Right atrium auricular region (tissue), 2 donors: ENCODE measurements at regions not wholly inside any gene's neighbourhood (a gene's known extent, or its start where the extent isn't known, plus 50 kb on each side); places are given as distances from the start of the nearest gene placed in this dataset.

Source experiments
- DNase-seq: peaks from one replicate; pipeline ENCODE4 v3.0.0-alpha.2; 2019; ENCODE audit warnings: low spot score
- H3K27ac ChIP-seq, 2 donors: fragments of 200-600 bp; sonication (generic); 1 replicate in 1 of 2; 2 replicates in 1 of 2; pipeline ENCODE4 v1.5.1; 2016 to 2019
- H3K27me3 ChIP-seq, 2 donors: fragments of 200-600 bp; sonication (generic); one replicate each; pipeline versions ENCODE4 v1.5.1 to v1.6.0; 2017 to 2019
- H3K36me3 ChIP-seq: fragments of 200-600 bp; sonication (generic); one replicate; pipeline ENCODE4 v1.5.1; 2016
- H3K4me1 ChIP-seq, 2 donors: fragments of 200-600 bp; sonication (generic); one replicate each; pipeline versions ENCODE4 v1.5.1 to v1.6.0; 2017 to 2019
- H3K4me3 ChIP-seq, 2 donors: fragments of 200-600 bp; sonication (generic); 1 replicate in 1 of 2; 2 replicates in 1 of 2; pipeline ENCODE4 v1.5.1; 2017 to 2019; ENCODE audit warnings: mild to moderate bottlenecking in 1 of 2, moderate library complexity in 1 of 2
- H3K9me3 ChIP-seq, 2 donors: fragments of 200-600 bp; sonication (generic); one replicate each; pipeline ENCODE4 v1.5.1; 2019
- TF ChIP-seq, protein P1 (sequence below), 2 donors: fragments of 200-600 bp; sonication (generic); IDR thresholded peaks; one replicate each; pipeline ENCODE4 v1.5.1; 2019; ENCODE audit warnings: antibody characterized with exemption in 2 of 2

GRCh38 chr10:16227674-16228073, 209.1 kb upstream of the PTER start:
- H3K27ac ChIP-seq = no peak overlapping the region
- H3K36me3 ChIP-seq = no peaks in the 10 kb centered on the region
- no peak for DNase-seq
- peaks cover 0 to 19% of the 10 kb centered on the region in 2 donors for H3K9me3 ChIP-seq
- TF ChIP-seq, protein P1, sequence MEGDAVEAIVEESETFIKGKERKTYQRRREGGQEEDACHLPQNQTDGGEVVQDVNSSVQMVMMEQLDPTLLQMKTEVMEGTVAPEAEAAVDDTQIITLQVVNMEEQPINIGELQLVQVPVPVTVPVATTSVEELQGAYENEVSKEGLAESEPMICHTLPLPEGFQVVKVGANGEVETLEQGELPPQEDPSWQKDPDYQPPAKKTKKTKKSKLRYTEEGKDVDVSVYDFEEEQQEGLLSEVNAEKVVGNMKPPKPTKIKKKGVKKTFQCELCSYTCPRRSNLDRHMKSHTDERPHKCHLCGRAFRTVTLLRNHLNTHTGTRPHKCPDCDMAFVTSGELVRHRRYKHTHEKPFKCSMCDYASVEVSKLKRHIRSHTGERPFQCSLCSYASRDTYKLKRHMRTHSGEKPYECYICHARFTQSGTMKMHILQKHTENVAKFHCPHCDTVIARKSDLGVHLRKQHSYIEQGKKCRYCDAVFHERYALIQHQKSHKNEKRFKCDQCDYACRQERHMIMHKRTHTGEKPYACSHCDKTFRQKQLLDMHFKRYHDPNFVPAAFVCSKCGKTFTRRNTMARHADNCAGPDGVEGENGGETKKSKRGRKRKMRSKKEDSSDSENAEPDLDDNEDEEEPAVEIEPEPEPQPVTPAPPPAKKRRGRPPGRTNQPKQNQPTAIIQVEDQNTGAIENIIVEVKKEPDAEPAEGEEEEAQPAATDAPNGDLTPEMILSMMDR (IDR thresholded peaks at IDR 0.05) = no peak
- no peak overlapping the region for H3K4me3 ChIP-seq
- H3K4me1 ChIP-seq = no peaks in the 10 kb centered on the region
- no peaks in the 10 kb centered on the region for H3K27me3 ChIP-seq

GRCh38 chr10:16231176-16231575, 205.6 kb upstream of the PTER start:
- TF ChIP-seq, protein P1 (IDR thresholded peaks at IDR 0.05) = no peak
- Histone ChIP-seq H3K4me3 (no peak overlapping the region), H3K9me3 (peaks cover 0 to 6% of the 10 kb centered on the region in 2 donors)

GRCh38 chr10:16231734-16232435, 204.9 kb upstream of the PTER start:
- no peak overlapping the region for H3K27ac ChIP-seq
- TF ChIP-seq, protein P1 (IDR thresholded peaks at IDR 0.05) = no peak
- H3K9me3 ChIP-seq = peaks cover 0 to 6% of the 10 kb centered on the region in 2 donors
- no peaks in the 10 kb centered on the region for H3K27me3 ChIP-seq
- no peak for DNase-seq
- H3K4me1 ChIP-seq = no peaks in the 10 kb centered on the region
- H3K36me3 ChIP-seq = no peaks in the 10 kb centered on the region
- no peak overlapping the region for H3K4me3 ChIP-seq

More at GRCh38 chr10:16231176-16231575, 205.6 kb upstream of the PTER start:
- Histone ChIP-seq H3K36me3 (no peaks in the 10 kb centered on the region), H3K27ac (no peak overlapping the region), H3K27me3 (no peaks in the 10 kb centered on the region), H3K4me1 (no peaks in the 10 kb centered on the region)
- no peak for DNase-seq

DNA sequence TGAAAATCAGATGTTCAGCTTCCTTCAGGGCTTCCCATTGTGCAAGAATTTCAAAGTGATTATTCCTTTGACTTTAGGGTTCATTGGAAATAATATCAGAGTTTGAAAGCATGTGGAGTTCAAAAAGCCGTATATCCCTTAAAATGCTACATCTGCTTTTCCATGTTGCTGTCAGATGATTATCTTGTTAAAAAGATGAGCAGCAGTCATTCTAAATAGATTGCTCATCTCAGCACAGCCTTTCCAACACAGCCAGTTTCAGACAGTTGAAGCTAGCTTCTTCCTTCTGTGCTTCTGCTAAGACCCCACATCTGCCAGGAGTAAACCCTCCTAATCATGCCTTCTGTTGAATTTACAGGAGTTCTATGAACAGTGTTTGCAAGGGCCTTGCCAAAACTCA, 204.4 kb upstream of the PTER start:
- Histone ChIP-seq H3K27me3 (no peaks in the 10 kb centered on the region), H3K4me1 (no peaks in the 10 kb centered on the region), H3K36me3 (no peaks in the 10 kb centered on the region), H3K9me3 (peaks cover 0 to 3% of the 10 kb centered on the region in 2 donors), H3K27ac (no peak overlapping the region), H3K4me3 (no peak overlapping the region)
- no peak for DNase-seq
- TF ChIP-seq, protein P1 (IDR thresholded peaks at IDR 0.05) = no peak

GRCh38 chr10:16234916-16235315, 201.9 kb upstream of the PTER start:
- no peak for DNase-seq
- Histone ChIP-seq H3K27me3 (no peaks in the 10 kb centered on the region), H3K4me3 (no peak overlapping the region), H3K9me3 (no peaks in the 10 kb centered on the region), H3K27ac (no peak overlapping the region), H3K4me1 (no peaks in the 10 kb centered on the region), H3K36me3 (no peaks in the 10 kb centered on the region)
- TF ChIP-seq, protein P1 (IDR thresholded peaks at IDR 0.05) = no peak

DNA sequence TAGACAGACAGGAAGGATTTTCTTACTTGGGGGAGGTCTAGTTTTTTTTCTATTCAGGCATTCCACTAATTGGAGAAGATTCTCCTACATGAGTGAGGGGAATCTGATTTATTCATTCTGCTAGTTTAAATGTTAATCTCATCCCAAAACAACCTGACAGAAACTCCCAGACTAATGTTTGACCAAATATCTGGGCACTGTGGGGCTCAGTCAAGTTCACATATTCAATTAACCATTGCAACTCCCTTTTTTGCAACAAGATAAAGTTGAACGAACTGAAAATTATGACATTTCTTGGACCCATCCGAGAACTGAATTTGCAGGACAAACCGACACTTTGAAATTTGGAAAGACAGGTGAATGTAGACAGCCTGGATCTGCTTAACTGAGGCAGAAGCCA, 194.4 kb upstream of the PTER start:
- H3K36me3 ChIP-seq = no peaks in the 10 kb centered on the region
- no peak for DNase-seq
- H3K4me1 ChIP-seq = no peaks in the 10 kb centered on the region
- no peaks in the 10 kb centered on the region for H3K27me3 ChIP-seq
- no peaks in the 10 kb centered on the region for H3K9me3 ChIP-seq
- TF ChIP-seq, protein P1 (IDR thresholded peaks at IDR 0.05) = no peak
- H3K4me3 ChIP-seq = no peak overlapping the region
- H3K27ac ChIP-seq = no peak overlapping the region
